Astrocyte of the cerebellum (primary cell): ENCODE measurements at regions not wholly inside any gene's neighbourhood (a gene's known extent, or its start where the extent isn't known, plus 50 kb on each side); places are given as distances from the start of the nearest gene placed in this dataset.
"Not testable (repeated sequence)": the region's sequence is repeated elsewhere in the genome, so short reads cannot be mapped to it uniquely, and the experiment has no call there.

Experiments
- DNase-seq: peaks from one replicate; pipeline ENCODE4 v3.0.0-alpha.2; 2011; ENCODE audit warnings: low read depth
- H3K4me3 ChIP-seq: 2 replicates; pipeline ENCODE4 v1.5.1; 2011; ENCODE audit warnings: mild to moderate bottlenecking, low read depth, low read length, moderate library complexity
- CTCF ChIP-seq: IDR thresholded peaks from 2 replicates; pipeline ENCODE4 v1.5.1; 2012; ENCODE audit warnings: low read length, low read depth, moderate library complexity, mild to moderate bottlenecking; ENCODE audit errors: missing control alignments
- in situ Hi-C: cut with HindIII; loops from 2 replicates; pipeline ENCODE4 v1.10.0; 2017; ENCODE audit warnings: low sequenced_read_pairs

- H3K4me3 ChIP-seq, result no peak overlapping the region
- TF ChIP-seq CTCF, result no peak
- in situ Hi-C loops, result no loop called here
- DNase-seq, result no peak
Measured at GRCh38 chr5:144596517-144596916, 425.8 kb downstream of the KCTD16 start.

GRCh38 chr5:144594919-144595318 is 424.2 kb downstream of the KCTD16 start:
- in situ Hi-C loops, result no loop called here
- no peak for DNase-seq
- TF ChIP-seq CTCF, result no peak
- no peak overlapping the region for H3K4me3 ChIP-seq

GRCh38 chr5:144594234-144594633 is 423.6 kb downstream of the KCTD16 start:
- in situ Hi-C loops, DNase-seq, H3K4me3 ChIP-seq: not testable (repeated sequence)

- TF ChIP-seq CTCF, result no peak
- in situ Hi-C loops, result no loop called here
- DNase-seq, result no peak
- H3K4me3 ChIP-seq, result no peak overlapping the region
Measured at GRCh38 chr5:144585681-144586080, 415.0 kb downstream of the KCTD16 start.

GRCh38 chr5:144583541-144584449 is 413.1 kb downstream of the KCTD16 start:
- in situ Hi-C loops, result no loop called here
- TF ChIP-seq CTCF, result no peak
- no peak overlapping the region for H3K4me3 ChIP-seq
- DNase-seq, result no peak

GRCh38 chr5:144582066-144582465 is 411.4 kb downstream of the KCTD16 start:
- DNase-seq, result no peak
- no peak for TF ChIP-seq CTCF
- in situ Hi-C loops, result no loop called here
- H3K4me3 ChIP-seq, result no peak overlapping the region

- in situ Hi-C loops, result no loop called here
- no peak overlapping the region for H3K4me3 ChIP-seq
- no peak for DNase-seq
- no peak for TF ChIP-seq CTCF
Measured at GRCh38 chr5:144581044-144581443, 410.4 kb downstream of the KCTD16 start.
